ENCODE measurements at regions not wholly inside any gene's neighbourhood (a gene's known extent, or its start where the extent isn't known, plus 50 kb on each side); places are given as distances from the start of the nearest gene placed in this dataset.
"Not testable (repeated sequence)": the region's sequence is repeated elsewhere in the genome, so short reads cannot be mapped to it uniquely, and the experiment has no call there.

DNA sequence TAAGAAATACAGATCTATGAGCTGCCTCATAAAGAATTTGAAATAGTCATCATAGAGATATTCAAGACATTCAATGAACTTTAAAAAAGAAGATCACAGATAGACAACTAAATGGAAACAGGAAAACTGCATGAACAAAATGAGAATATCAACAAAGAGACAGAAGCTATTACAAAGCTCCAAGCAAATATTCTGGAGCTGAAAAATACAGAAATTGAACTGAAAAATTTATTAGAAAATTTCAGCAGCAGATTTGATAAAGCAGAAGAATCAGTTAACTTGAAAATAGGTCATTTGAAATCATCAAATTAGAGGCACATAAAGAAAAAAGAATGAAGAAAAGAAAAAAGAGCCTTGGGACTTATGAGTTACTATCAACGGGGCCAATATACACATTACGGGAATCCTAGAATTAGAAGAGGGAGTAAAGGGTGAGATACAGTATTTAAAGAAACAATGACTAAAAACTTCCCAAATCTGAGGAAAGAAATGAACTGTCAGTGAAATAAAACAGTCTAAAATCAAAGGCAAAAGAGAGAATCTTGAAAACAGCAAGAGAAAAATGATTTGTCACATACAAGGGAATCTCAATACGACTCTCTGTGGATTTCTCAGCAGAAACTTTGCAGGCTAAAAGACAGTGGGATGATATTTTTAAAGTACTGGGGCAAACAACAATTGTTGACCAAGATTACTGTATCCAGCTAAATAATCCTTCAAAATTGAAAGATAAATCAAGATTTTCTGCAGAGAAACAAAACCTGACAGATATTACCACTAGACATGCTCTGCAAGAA lies 641.6 kb downstream of the ANKRD50 start:
- DNase-seq, result no peak
- TF ChIP-seq, protein P1, sequence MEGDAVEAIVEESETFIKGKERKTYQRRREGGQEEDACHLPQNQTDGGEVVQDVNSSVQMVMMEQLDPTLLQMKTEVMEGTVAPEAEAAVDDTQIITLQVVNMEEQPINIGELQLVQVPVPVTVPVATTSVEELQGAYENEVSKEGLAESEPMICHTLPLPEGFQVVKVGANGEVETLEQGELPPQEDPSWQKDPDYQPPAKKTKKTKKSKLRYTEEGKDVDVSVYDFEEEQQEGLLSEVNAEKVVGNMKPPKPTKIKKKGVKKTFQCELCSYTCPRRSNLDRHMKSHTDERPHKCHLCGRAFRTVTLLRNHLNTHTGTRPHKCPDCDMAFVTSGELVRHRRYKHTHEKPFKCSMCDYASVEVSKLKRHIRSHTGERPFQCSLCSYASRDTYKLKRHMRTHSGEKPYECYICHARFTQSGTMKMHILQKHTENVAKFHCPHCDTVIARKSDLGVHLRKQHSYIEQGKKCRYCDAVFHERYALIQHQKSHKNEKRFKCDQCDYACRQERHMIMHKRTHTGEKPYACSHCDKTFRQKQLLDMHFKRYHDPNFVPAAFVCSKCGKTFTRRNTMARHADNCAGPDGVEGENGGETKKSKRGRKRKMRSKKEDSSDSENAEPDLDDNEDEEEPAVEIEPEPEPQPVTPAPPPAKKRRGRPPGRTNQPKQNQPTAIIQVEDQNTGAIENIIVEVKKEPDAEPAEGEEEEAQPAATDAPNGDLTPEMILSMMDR (IDR thresholded peaks at IDR 0.05 in 8 of 11, conservative IDR thresholded peaks at IDR 0.05 in 3 of 11), result no peak
- no peak for TF ChIP-seq POLR2AphosphoS5 (IDR thresholded peaks at IDR 0.05)
- TF ChIP-seq POLR2A (IDR thresholded peaks at IDR 0.05), result no peak
- no peak overlapping the region for H3K27ac ChIP-seq
- no peak overlapping the region for H3K4me3 ChIP-seq
- H3K36me3 ChIP-seq, result no peaks in the 10 kb centered on the region
- WGBS, 5 donors, result 83 to 93% (median 90%) methylated on average over 3 of the region's 3 CpGs
- no peaks in the 10 kb centered on the region for H3K4me1 ChIP-seq
- no peaks in the 10 kb centered on the region for H3K27me3 ChIP-seq (replicated peaks in 1 of 7)
- H3K9me3 ChIP-seq, result peaks cover 6 to 69% (median 46%) of the 10 kb centered on the region in 8 donors
- intact Hi-C loops (cut with DNase I; ENCODE audit: low total_unique reads), result no loop called here

DNA sequence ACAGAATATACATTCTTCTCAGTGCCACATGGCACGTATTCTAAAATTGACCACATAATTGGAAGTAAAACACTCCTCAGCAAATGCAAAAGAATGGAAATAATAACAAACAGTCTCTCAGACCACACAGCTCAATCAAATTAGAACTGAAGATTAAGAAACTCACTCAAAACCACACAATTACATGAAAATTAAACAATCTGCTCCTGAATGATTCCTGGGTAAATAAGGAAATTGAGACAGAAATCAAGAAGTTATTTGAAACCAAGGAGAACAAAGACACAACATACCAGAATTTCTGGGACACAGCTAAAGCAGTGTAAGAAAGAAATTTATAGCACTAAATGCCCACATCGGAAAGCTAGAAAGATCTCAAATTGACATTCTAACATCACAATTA lies 637.3 kb downstream of the ANKRD50 start:
- H3K36me3 ChIP-seq; H3K27me3 ChIP-seq (replicated peaks in 1 of 7); H3K27ac ChIP-seq; intact Hi-C loops (cut with DNase I; ENCODE audit: low total_unique reads); H3K4me1 ChIP-seq; DNase-seq; H3K4me3 ChIP-seq: not testable (repeated sequence)
- 65 to 98% (median 84%) methylated on average over 2 of the region's 2 CpGs for WGBS, 5 donors
- H3K9me3 ChIP-seq, result peaks cover 7 to 74% (median 58%) of the 10 kb centered on the region in 8 donors

DNA sequence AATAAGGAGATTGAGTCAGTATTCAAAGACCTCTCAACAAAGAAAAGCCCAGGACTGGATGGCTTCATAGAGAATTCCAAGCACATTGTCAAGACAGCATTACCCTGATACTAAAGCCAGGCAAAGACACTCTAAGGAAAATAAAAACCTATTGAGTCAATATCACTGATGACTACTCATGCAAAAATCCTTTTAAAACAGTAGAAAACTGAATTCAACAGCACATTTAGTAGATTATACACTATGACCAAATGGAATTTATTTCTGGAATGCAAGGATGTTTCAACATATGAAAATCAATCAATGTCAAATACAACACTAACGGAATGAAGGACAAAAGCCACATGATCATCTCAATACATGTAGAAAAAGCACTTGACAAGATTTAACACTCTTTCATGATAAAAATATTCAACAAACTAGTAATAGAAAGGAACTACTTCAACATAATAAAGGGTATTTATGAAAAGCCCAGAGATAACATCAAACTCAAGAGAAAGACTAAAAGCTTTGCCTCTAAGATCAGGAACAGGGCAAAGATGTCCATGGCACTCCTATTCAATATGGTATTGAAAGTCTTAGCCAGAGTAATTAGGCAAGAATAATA lies 633.3 kb downstream of the ANKRD50 start:
- no peaks in the 10 kb centered on the region for H3K36me3 ChIP-seq
- H3K27ac ChIP-seq, result no peak overlapping the region
- WGBS, 5 donors, result 55 to 73% (median 71%) methylated on average over 1 of the region's 1 CpG
- intact Hi-C loops (cut with DNase I; ENCODE audit: low total_unique reads), result no loop called here
- no peak for DNase-seq
- no peak overlapping the region for H3K4me3 ChIP-seq
- H3K4me1 ChIP-seq, result no peaks in the 10 kb centered on the region
- H3K27me3 ChIP-seq (replicated peaks in 1 of 7), result no peaks in the 10 kb centered on the region
- TF ChIP-seq POLR2A (IDR thresholded peaks at IDR 0.05) (no peak), POLR2AphosphoS5 (IDR thresholded peaks at IDR 0.05) (no peak)
- TF ChIP-seq, protein P1 (IDR thresholded peaks at IDR 0.05 in 8 of 11, conservative IDR thresholded peaks at IDR 0.05 in 3 of 11), result no peak
- peaks cover 0 to 46% (median 34%) of the 10 kb centered on the region in 8 donors for H3K9me3 ChIP-seq

DNA sequence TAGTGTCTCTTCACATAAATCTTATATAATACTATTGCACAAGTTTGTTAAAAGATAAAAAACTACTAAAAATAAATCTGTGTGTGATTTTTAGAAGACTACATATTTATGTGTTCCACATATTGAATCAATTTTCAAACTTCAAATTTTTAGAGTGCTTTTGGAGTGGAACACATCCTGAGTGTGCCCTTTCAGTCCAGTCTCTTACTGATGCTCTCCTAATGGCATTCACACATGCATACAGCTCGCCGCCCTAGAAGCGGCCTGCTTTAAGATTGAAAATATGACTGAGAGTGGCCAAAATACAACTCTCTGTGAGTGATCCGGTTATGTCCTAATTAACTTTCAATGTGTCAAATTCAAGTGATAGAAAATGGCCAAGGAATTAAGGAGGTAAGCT lies 628.8 kb downstream of the ANKRD50 start:
- intact Hi-C loops (cut with DNase I; ENCODE audit: low total_unique reads), result no loop called here
- DNase-seq, result no peak

More for the DNA sequence above, 628.8 kb downstream of the ANKRD50 start:
- no peaks in the 10 kb centered on the region for H3K36me3 ChIP-seq
- TF ChIP-seq, protein P1 (IDR thresholded peaks at IDR 0.05 in 8 of 11, conservative IDR thresholded peaks at IDR 0.05 in 3 of 11), result no peak
- TF ChIP-seq POLR2A (IDR thresholded peaks at IDR 0.05) (no peak), POLR2AphosphoS5 (IDR thresholded peaks at IDR 0.05) (no peak)
- H3K27ac ChIP-seq, result no peak overlapping the region
- H3K4me1 ChIP-seq, result no peaks in the 10 kb centered on the region
- no peaks in the 10 kb centered on the region for H3K27me3 ChIP-seq (replicated peaks in 1 of 7)
- 40 to 62% (median 60%) methylated on average over 4 of the region's 4 CpGs for WGBS, 5 donors
- H3K4me3 ChIP-seq, result no peak overlapping the region
- H3K9me3 ChIP-seq, result peaks cover 0 to 28% (median 21%) of the 10 kb centered on the region in 8 donors
